ENCODE measurements at regions not wholly inside any gene's neighbourhood (a gene's known extent, or its start where the extent isn't known, plus 50 kb on each side); places are given as distances from the start of the nearest gene placed in this dataset.
"Not testable (repeated sequence)": the region's sequence is repeated elsewhere in the genome, so short reads cannot be mapped to it uniquely, and the experiment has no call there.

- no peak for DNase-seq (ENCODE audit: insufficient read length, low spot score)
- no peak for FAIRE-seq
- TF ChIP-seq, protein P1, sequence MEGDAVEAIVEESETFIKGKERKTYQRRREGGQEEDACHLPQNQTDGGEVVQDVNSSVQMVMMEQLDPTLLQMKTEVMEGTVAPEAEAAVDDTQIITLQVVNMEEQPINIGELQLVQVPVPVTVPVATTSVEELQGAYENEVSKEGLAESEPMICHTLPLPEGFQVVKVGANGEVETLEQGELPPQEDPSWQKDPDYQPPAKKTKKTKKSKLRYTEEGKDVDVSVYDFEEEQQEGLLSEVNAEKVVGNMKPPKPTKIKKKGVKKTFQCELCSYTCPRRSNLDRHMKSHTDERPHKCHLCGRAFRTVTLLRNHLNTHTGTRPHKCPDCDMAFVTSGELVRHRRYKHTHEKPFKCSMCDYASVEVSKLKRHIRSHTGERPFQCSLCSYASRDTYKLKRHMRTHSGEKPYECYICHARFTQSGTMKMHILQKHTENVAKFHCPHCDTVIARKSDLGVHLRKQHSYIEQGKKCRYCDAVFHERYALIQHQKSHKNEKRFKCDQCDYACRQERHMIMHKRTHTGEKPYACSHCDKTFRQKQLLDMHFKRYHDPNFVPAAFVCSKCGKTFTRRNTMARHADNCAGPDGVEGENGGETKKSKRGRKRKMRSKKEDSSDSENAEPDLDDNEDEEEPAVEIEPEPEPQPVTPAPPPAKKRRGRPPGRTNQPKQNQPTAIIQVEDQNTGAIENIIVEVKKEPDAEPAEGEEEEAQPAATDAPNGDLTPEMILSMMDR (IDR thresholded peaks at IDR 0.05; ENCODE audit: insufficient read depth, missing control alignments): no peak
These were observed 592.7 kb upstream of the SEMA6D start for GRCh38 chr15:47124430-47125102.

DNA sequence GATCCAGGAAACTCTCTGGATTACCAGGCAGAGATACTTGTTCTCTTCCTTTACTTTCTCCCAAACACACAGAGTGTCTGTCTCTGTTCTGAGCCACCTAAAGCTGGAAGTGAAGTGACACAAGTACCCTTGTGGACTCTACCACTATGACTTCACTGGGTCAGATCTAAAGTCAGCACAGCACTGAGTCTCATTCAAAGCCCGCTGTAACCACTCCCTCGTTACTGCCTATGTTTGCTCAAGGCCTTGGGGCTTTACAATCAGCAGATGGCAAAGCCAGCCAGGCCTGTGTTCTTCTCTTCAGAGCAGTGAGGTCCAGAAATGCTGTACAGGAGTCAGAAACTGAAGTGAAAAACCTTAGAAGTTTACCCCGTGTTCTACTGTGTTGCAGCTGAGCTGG is 588.3 kb upstream of the SEMA6D start:
- TF ChIP-seq, protein P1 (IDR thresholded peaks at IDR 0.05; ENCODE audit: insufficient read depth, missing control alignments): no peak
- FAIRE-seq: no peak

GRCh38 chr15:47131450-47131849 is 585.9 kb upstream of the SEMA6D start:
- not testable (repeated sequence) for FAIRE-seq; DNase-seq (ENCODE audit: insufficient read length, low spot score)

More for the DNA sequence above, 588.3 kb upstream of the SEMA6D start:
- no peak for DNase-seq (ENCODE audit: insufficient read length, low spot score)

DNA sequence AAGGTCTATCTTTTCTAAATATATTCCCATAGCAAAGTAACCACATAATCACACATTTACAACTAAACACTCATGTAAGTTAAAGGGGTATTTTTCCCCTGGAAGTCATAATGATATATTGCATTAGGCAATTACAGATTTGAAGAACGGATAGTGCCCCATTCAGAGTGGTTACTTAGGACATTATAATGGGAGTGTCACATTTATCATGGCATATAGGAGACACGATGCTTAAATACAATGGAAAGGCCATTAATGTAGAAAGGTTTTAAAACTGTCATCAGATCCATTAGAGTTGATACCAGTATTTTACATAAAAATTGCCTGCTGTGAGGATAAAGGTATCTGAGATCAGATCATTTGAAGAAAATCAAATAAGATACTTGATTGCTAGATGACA is 582.0 kb upstream of the SEMA6D start:
- DNase-seq (ENCODE audit: insufficient read length, low spot score): no peak
- TF ChIP-seq, protein P1 (IDR thresholded peaks at IDR 0.05; ENCODE audit: insufficient read depth, missing control alignments): no peak
- no peak for FAIRE-seq

- TF ChIP-seq, protein P1 (IDR thresholded peaks at IDR 0.05; ENCODE audit: insufficient read depth, missing control alignments): no peak
- FAIRE-seq (no peak), DNase-seq (ENCODE audit: insufficient read length, low spot score) (no peak)
These were observed 581.1 kb upstream of the SEMA6D start for GRCh38 chr15:47136236-47136635.

- FAIRE-seq (no peak), DNase-seq (ENCODE audit: insufficient read length, low spot score) (no peak)
- TF ChIP-seq, protein P1 (IDR thresholded peaks at IDR 0.05; ENCODE audit: insufficient read depth, missing control alignments): no peak
These were observed 577.3 kb upstream of the SEMA6D start for GRCh38 chr15:47139965-47140364.

GRCh38 chr15:47157827-47158226 is 559.5 kb upstream of the SEMA6D start:
- FAIRE-seq: no peak
- TF ChIP-seq, protein P1 (IDR thresholded peaks at IDR 0.05; ENCODE audit: insufficient read depth, missing control alignments): no peak
- DNase-seq (ENCODE audit: insufficient read length, low spot score): no peak

Data from D721Med (cell line).